WI38 (cell line): ENCODE measurements at regions not wholly inside any gene's neighbourhood (a gene's known extent, or its start where the extent isn't known, plus 50 kb on each side); places are given as distances from the start of the nearest gene placed in this dataset.

Experiments used
- H3K4me3 ChIP-seq: 2 replicates; pipeline ENCODE4 v1.5.1; 2011; ENCODE audit warnings: low read depth, mild to moderate bottlenecking, control low read depth, low read length
- TF ChIP-seq, protein P1 (sequence below): IDR thresholded peaks from 2 replicates; pipeline ENCODE4 v1.5.1; 2012; ENCODE audit warnings: low read depth, mild to moderate bottlenecking, control low read depth, low read length

DNA sequence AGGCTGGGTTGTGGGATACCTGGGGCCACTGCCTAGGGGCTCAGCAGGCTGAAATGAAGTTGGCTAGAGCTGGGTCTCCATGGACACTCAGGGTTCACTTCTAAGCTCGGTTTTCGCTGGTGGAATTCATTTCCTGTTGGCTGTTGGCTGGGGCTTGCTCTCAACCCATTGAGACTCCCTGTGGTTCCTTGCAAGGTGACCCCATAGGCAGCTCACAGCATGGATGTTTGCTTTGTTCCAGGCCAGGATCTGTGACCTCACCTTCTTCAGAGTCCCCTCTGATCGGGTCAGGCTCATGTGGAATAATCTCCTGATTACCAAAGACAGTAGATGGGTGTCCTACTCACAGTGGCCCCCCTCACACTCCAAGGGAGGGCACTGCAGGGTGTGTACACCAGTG lies 229.3 kb downstream of the QKI start:
- H3K4me3 ChIP-seq, result no peak overlapping the region
- TF ChIP-seq, protein P1, sequence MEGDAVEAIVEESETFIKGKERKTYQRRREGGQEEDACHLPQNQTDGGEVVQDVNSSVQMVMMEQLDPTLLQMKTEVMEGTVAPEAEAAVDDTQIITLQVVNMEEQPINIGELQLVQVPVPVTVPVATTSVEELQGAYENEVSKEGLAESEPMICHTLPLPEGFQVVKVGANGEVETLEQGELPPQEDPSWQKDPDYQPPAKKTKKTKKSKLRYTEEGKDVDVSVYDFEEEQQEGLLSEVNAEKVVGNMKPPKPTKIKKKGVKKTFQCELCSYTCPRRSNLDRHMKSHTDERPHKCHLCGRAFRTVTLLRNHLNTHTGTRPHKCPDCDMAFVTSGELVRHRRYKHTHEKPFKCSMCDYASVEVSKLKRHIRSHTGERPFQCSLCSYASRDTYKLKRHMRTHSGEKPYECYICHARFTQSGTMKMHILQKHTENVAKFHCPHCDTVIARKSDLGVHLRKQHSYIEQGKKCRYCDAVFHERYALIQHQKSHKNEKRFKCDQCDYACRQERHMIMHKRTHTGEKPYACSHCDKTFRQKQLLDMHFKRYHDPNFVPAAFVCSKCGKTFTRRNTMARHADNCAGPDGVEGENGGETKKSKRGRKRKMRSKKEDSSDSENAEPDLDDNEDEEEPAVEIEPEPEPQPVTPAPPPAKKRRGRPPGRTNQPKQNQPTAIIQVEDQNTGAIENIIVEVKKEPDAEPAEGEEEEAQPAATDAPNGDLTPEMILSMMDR, result no peak

DNA sequence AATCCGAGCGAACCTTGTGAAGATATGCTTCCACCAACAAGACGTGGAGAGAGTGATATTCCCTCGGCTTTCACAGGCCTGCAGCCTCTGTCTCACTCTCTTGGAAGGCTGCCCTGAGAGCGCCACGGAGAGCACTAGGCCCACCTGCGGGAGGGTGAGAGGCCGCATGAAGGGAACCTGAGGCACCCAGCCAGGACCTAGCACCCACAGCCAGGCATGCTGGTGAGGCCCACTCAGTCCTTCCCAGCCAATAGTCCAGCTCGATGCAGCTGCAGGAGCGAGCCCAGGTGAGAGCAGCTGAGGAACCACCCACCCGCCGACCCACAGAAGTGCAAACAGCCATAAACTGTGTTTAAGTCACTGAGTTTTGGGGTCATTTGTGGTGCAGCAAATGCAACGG lies 227.2 kb downstream of the QKI start:
- no peak overlapping the region for H3K4me3 ChIP-seq
- TF ChIP-seq, protein P1, result no peak

DNA sequence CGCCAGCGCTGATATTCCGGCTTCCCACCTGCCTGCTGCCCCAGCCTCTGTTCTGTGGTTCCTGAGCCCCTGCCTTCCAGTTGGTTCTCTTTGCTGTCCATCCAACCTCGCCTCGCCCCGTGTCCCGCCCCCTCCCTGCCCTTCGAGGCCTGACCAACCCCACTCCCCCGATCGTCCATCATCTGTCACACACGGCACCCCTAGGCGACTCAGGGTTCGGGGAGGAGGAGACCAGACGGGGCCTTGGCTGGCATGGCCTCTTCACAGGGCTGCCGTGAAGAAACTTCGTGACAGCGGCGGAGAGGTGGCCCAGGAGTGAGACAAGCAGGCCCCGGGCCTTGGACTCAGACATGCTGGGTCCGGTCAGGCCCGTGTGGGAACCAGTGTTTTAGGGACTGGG lies 226.1 kb downstream of the QKI start:
- TF ChIP-seq, protein P1, result no peak
- no peak overlapping the region for H3K4me3 ChIP-seq

DNA sequence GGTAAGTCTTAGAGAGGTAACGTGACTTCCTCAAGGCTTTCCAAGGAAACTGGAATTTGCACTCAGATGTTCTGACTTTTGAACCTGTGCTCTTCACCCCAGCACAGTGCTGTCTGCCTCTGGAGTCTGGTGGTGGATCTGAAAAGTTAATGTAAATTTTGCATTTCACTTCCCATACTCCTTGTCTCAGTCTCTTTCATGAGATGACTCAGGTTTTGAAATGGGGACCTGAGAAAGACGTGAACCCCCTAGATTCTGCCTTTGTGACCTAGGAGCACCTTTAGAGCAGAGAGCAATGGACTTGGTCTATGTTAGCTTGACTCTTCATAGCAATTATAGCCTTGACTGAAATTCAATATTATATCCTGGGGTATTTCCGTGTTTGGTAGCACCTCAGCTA lies 223.0 kb downstream of the QKI start:
- H3K4me3 ChIP-seq, result no peak overlapping the region
- TF ChIP-seq, protein P1, result no peak

DNA sequence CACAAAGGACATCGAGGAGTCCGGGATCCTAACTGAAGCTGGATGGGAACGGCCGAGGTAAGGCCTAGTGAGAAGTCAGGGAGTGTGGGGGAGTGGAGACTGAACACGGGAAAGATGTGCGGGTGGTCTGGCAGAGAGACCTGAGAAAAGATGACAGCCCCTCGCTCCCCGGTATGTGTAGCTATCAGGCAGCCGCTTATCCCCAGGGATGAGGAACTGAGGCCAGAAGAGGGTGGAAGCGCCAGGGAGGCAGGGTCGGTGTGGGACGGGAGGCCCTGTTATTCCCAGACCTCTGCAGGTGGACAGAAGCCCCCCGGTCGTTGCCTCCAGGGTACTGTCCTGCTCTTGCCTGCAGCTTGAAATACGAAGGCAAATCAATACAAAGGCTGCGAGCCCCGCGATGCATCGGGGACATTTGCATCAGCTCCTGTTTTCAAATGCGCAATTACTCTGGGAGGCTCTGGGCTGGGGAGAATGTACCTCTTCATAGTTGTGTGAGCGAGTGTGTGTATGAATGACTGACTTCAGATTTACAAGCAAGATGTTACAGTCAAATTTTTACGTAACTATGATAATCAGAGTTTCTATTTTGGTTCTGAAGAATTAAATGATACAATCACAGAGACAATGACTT lies 221.3 kb downstream of the QKI start:
- no peak overlapping the region for H3K4me3 ChIP-seq
- TF ChIP-seq, protein P1, result no peak

DNA sequence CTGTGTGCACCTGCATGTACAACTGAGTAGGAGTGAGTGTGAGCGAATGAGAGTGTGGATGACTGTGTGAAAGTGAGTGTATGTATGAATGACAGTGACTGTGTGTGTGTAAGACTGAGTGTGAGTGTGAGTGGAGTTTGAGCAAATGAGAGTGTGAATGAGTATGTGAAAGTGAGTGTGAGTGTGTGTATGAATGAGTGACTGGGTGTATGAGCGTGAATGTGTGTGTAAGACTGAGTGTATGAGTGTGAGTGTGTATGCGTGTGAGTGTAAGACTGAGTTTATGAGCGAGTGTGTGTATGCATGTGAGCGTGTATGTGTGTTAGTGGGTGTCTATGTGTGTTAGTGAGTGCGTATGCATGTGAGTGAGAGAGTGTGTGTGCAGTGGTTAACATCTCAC lies 220.8 kb downstream of the QKI start:
- no peak overlapping the region for H3K4me3 ChIP-seq
- TF ChIP-seq, protein P1, result no peak

DNA sequence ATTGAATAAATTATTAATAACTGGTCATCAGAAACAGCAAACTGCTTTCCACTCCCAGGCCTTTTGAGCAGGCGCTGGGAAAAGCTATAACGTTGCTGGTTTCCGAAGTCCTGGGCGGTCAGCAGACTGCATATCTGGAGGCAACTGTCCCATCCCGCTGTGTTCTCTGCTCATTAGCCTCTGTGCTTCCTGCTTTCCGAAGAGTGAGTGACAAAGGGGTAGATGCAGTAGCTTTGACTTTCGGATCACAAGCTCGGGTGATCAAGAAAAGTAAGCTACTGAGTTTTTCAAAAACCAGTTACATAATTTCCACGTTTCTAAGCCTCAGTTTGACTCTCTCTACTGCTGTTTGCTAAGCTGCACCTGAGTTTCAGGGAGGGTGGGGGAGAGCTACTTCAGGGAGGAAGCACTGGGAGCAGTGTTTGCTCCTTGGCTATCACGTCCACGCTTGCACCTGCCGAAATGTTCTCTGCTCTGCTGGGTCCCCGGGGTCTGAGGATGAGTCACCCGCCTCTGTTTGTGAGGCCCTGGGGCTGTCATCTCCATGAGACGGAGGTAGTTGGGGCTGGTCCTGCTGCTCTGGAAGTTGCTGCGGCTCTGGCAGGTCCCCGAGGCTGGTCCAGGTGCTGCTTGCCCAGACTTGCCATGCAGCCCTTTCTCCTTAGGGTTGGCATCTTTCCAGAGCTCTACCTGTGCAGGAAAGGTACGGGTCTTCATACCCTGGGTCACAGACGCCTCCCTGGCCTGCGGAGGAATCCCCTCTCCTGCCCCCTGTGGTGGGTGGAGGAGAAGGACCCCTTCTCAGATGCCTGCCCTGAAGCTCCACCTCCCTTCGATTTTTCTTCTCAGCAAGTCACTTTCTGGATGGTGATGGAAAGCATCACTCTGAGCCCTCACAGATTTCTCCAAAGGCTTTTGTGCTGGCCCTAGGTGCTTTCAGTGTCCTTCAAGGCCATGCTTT lies 220.0 kb downstream of the QKI start:
- H3K4me3 ChIP-seq, result no peak overlapping the region
- TF ChIP-seq, protein P1, result no peak
